ENCODE measurements at regions not wholly inside any gene's neighbourhood (a gene's known extent, or its start where the extent isn't known, plus 50 kb on each side); places are given as distances from the start of the nearest gene placed in this dataset.

GRCh38 chr19:29278716-29279115 lies 65.8 kb upstream of the UQCRFS1 start:
- no peak for TF ChIP-seq CTCF (IDR thresholded peaks at IDR 0.05)
- no peak for DNase-seq (ENCODE audit: low spot score)
- no peak overlapping the region for H3K27ac ChIP-seq
- no peak overlapping the region for H3K4me3 ChIP-seq

GRCh38 chr19:29283366-29283765 lies 70.4 kb upstream of the UQCRFS1 start:
- DNase-seq (ENCODE audit: low spot score), result no peak
- Histone ChIP-seq H3K4me3 (no peak overlapping the region), H3K27ac (no peak overlapping the region)
- TF ChIP-seq CTCF (IDR thresholded peaks at IDR 0.05), result no peak

- no peak overlapping the region for H3K4me3 ChIP-seq
- no peak overlapping the region for H3K27ac ChIP-seq
- no peak for TF ChIP-seq CTCF (IDR thresholded peaks at IDR 0.05)
- DNase-seq (ENCODE audit: low spot score), result no peak
Measured at GRCh38 chr19:29285187-29285687, 72.3 kb upstream of the UQCRFS1 start.

GRCh38 chr19:29285878-29286277 lies 72.9 kb upstream of the UQCRFS1 start:
- TF ChIP-seq CTCF (IDR thresholded peaks at IDR 0.05), result no peak
- no peak for DNase-seq (ENCODE audit: low spot score)
- Histone ChIP-seq H3K4me3 (no peak overlapping the region), H3K27ac (no peak overlapping the region)

- no peak for TF ChIP-seq CTCF (IDR thresholded peaks at IDR 0.05)
Measured at GRCh38 chr19:29287061-29287460, 74.1 kb upstream of the UQCRFS1 start.

GRCh38 chr19:29288256-29288655 lies 75.3 kb upstream of the UQCRFS1 start:
- no peak overlapping the region for H3K4me3 ChIP-seq
- TF ChIP-seq CTCF (IDR thresholded peaks at IDR 0.05), result no peak
- no peak for DNase-seq (ENCODE audit: low spot score)
- H3K27ac ChIP-seq, result no peak overlapping the region

More at GRCh38 chr19:29287061-29287460, 74.1 kb upstream of the UQCRFS1 start:
- Histone ChIP-seq H3K4me3 (no peak overlapping the region), H3K27ac (no peak overlapping the region)
- no peak for DNase-seq (ENCODE audit: low spot score)

GRCh38 chr19:29289020-29289419 lies 76.1 kb upstream of the UQCRFS1 start:
- TF ChIP-seq CTCF (IDR thresholded peaks at IDR 0.05), result no peak
- no peak for DNase-seq (ENCODE audit: low spot score)
- Histone ChIP-seq H3K4me3 (no peak overlapping the region), H3K27ac (no peak overlapping the region)
